ENCODE measurements at regions not wholly inside any gene's neighbourhood (a gene's known extent, or its start where the extent isn't known, plus 50 kb on each side); places are given as distances from the start of the nearest gene placed in this dataset.

GRCh38 chr3:187931770-187932278, 186.6 kb upstream of the BCL6 start:
- no peak for DNase-seq

GRCh38 chr3:187932530-187932929, 187.3 kb upstream of the BCL6 start:
- no peak for DNase-seq

- peak; percentile 39 for DNase-seq
These were observed 190.4 kb upstream of the BCL6 start for GRCh38 chr3:187935623-187936156.

GRCh38 chr3:187936676-187937075, 191.4 kb upstream of the BCL6 start:
- no peak for DNase-seq

GRCh38 chr3:187939891-187940290, 194.6 kb upstream of the BCL6 start:
- no peak for DNase-seq

- no peak for DNase-seq
These were observed 196.0 kb upstream of the BCL6 start for GRCh38 chr3:187941135-187941847.

GRCh38 chr3:187941848-187942194, 196.6 kb upstream of the BCL6 start:
- DNase-seq, result no peak

- no peak for DNase-seq
These were observed 197.5 kb upstream of the BCL6 start for GRCh38 chr3:187942658-187943241.

GRCh38 chr3:187943677-187944389, 198.6 kb upstream of the BCL6 start:
- peak; percentile 8 for DNase-seq

- DNase-seq, result no peak
These were observed 199.3 kb upstream of the BCL6 start for GRCh38 chr3:187944390-187945179.

- DNase-seq, result no peak
These were observed 200.1 kb upstream of the BCL6 start for GRCh38 chr3:187945374-187945773.

- no peak for DNase-seq
These were observed 201.0 kb upstream of the BCL6 start for GRCh38 chr3:187946163-187946691.

- DNase-seq, result no peak
These were observed 201.7 kb upstream of the BCL6 start for GRCh38 chr3:187946981-187947380.

GRCh38 chr3:187947927-187948682, 202.8 kb upstream of the BCL6 start:
- no peak for DNase-seq

GRCh38 chr3:187949093-187949820, 204.0 kb upstream of the BCL6 start:
- no peak for DNase-seq

- DNase-seq, result no peak
These were observed 203.3 kb upstream of the LPP start for GRCh38 chr3:187950671-187951070.

GRCh38 chr3:187951452-187952190, 202.3 kb upstream of the LPP start:
- no peak for DNase-seq

GRCh38 chr3:187952849-187953248, 201.1 kb upstream of the LPP start:
- DNase-seq, result no peak

GRCh38 chr3:187954516-187954872, 199.5 kb upstream of the LPP start:
- DNase-seq, result no peak

- DNase-seq, result no peak
These were observed 198.9 kb upstream of the LPP start for GRCh38 chr3:187954873-187955586.
